Keratinocyte (primary cell): ENCODE measurements at regions not wholly inside any gene's neighbourhood (a gene's known extent, or its start where the extent isn't known, plus 50 kb on each side); places are given as distances from the start of the nearest gene placed in this dataset.

ENCODE experiments used
- EZH2 ChIP-seq: IDR thresholded peaks from one replicate; pipeline ENCODE4 v1.6.1; 2012; ENCODE audit warnings: inconsistent platforms, mild to moderate bottlenecking, low read length, moderate library complexity
- TF ChIP-seq, protein P1 (sequence below), 3 experiments: IDR thresholded peaks in 1 of 3; conservative IDR thresholded peaks in 1 of 3; optimal IDR thresholded peaks in 1 of 3; 2 replicates in 2 of 3; 3 replicates in 1 of 3; pipeline versions ENCODE3 to v1.5.1; 2011; ENCODE audit warnings: low read length in 3 of 3, mild to moderate bottlenecking in 3 of 3, moderate library complexity in 2 of 3, control low read depth in 1 of 3, inconsistent platforms in 1 of 3; ENCODE audit not compliant: insufficient read depth in 2 of 3; ENCODE audit errors: extremely low read depth in 1 of 3

DNA sequence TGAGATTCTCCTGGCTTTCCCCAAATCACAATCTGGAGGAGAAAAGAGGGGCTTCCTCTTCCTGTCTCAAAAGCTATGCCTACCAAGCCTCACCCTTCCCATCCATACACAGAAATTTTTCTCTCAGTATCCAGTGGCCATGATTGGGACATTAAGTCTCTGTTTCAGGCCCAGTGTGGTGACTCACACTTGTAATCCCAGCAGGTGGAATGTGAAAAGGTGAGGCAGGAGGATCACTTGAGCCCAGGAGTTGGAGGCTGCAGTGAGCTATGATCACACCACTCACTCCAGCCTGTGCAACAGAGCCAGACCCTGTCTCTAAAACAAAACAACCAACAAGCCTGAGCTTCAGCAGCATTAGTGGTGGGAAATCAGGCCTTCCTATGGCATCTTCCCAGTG, 210.0 kb downstream of the OGFRL1 start:
- no peak for TF ChIP-seq EZH2
- TF ChIP-seq, protein P1, sequence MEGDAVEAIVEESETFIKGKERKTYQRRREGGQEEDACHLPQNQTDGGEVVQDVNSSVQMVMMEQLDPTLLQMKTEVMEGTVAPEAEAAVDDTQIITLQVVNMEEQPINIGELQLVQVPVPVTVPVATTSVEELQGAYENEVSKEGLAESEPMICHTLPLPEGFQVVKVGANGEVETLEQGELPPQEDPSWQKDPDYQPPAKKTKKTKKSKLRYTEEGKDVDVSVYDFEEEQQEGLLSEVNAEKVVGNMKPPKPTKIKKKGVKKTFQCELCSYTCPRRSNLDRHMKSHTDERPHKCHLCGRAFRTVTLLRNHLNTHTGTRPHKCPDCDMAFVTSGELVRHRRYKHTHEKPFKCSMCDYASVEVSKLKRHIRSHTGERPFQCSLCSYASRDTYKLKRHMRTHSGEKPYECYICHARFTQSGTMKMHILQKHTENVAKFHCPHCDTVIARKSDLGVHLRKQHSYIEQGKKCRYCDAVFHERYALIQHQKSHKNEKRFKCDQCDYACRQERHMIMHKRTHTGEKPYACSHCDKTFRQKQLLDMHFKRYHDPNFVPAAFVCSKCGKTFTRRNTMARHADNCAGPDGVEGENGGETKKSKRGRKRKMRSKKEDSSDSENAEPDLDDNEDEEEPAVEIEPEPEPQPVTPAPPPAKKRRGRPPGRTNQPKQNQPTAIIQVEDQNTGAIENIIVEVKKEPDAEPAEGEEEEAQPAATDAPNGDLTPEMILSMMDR (optimal IDR thresholded peaks at IDR 0.05 in 1 of 3, IDR thresholded peaks at IDR 0.05 in 1 of 3, conservative IDR thresholded peaks at IDR 0.05 in 1 of 3; ENCODE audit: extremely low read depth in 1 of 3, insufficient read depth in 2 of 3, low read length in 3 of 3): no peak
